BJ (cell line): ENCODE measurements at regions not wholly inside any gene's neighbourhood (a gene's known extent, or its start where the extent isn't known, plus 50 kb on each side); places are given as distances from the start of the nearest gene placed in this dataset.

ENCODE experiments used
- CTCF ChIA-PET: fragments of 350-600 bp; formaldehyde crosslinking; extraction: SDS; loops from one replicate; lab custom pipeline; 2021; ENCODE audit warnings: antibody characterized with exemption, inconsistent platforms; lab: Yijun Ruan, JAX
- POLR2A ChIA-PET: fragments of 300-600 bp; sonication (Branson Sonifier 250); formaldehyde crosslinking; extraction: SDS; loops from one replicate; lab custom pipeline; 2021; ENCODE audit warnings: antibody characterized with exemption; lab: Charles Lee
- DNase-seq: peaks from one replicate; pipeline ENCODE4 v3.0.0-alpha.2; 2011; ENCODE audit warnings: low read depth
- H3K27me3 ChIP-seq: 2 replicates; pipeline ENCODE4 v1.6.0; 2011; ENCODE audit warnings: low read length; ENCODE audit not compliant: control insufficient read depth, insufficient read depth
- H3K36me3 ChIP-seq: 2 replicates; pipeline ENCODE4 v1.5.1; 2011; ENCODE audit warnings: low read length; ENCODE audit not compliant: control insufficient read depth, insufficient read depth
- H3K4me3 ChIP-seq: 2 replicates; pipeline ENCODE4 v1.5.1; 2011; ENCODE audit warnings: low read depth, mild to moderate bottlenecking, control low read depth, low read length
- TF ChIP-seq, protein P1 (sequence below): IDR thresholded peaks from 2 replicates; pipeline ENCODE4 v1.5.1; 2011; ENCODE audit warnings: low read depth, mild to moderate bottlenecking, control low read depth, inconsistent platforms, low read length, moderate library complexity; ENCODE audit not compliant: insufficient read depth

GRCh38 chr9:82745919-82746318 lies 317.0 kb downstream of the RASEF start:
- ChIA-PET CTCF (no interaction called here), POLR2A (no interaction called here)
- no peak for DNase-seq
- H3K27me3 ChIP-seq: no peaks in the 10 kb centered on the region
- H3K36me3 ChIP-seq: no peaks in the 10 kb centered on the region
- no peak overlapping the region for H3K4me3 ChIP-seq
- TF ChIP-seq, protein P1, sequence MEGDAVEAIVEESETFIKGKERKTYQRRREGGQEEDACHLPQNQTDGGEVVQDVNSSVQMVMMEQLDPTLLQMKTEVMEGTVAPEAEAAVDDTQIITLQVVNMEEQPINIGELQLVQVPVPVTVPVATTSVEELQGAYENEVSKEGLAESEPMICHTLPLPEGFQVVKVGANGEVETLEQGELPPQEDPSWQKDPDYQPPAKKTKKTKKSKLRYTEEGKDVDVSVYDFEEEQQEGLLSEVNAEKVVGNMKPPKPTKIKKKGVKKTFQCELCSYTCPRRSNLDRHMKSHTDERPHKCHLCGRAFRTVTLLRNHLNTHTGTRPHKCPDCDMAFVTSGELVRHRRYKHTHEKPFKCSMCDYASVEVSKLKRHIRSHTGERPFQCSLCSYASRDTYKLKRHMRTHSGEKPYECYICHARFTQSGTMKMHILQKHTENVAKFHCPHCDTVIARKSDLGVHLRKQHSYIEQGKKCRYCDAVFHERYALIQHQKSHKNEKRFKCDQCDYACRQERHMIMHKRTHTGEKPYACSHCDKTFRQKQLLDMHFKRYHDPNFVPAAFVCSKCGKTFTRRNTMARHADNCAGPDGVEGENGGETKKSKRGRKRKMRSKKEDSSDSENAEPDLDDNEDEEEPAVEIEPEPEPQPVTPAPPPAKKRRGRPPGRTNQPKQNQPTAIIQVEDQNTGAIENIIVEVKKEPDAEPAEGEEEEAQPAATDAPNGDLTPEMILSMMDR: no peak

- no peak overlapping the region for H3K4me3 ChIP-seq
- ChIA-PET POLR2A (no interaction called here), CTCF (no interaction called here)
- TF ChIP-seq, protein P1: no peak
- no peaks in the 10 kb centered on the region for H3K27me3 ChIP-seq
- DNase-seq: no peak
- no peaks in the 10 kb centered on the region for H3K36me3 ChIP-seq
Measured at GRCh38 chr9:82750411-82750913, 312.5 kb downstream of the RASEF start.

DNA sequence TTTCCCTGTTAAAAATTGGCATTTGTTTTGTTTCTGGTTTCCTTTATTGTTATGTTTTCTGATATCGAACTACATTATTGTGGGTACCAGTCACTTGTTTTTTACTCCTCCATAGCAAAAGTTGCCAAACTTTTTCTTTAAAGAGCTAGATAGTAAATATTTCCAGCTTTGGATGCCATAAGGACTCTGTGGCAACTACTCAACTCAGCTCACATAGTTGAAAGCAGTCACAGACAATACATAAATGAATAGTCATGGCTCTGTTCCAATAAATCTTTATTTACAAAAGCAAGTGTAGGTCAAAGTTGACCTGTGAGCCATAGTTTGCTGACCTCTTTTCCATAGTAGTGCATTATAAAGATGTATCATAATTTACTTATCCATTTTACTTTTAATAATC lies 305.0 kb downstream of the RASEF start:
- ChIA-PET POLR2A (no interaction called here), CTCF (no interaction called here)
- Histone ChIP-seq H3K36me3 (no peaks in the 10 kb centered on the region), H3K4me3 (no peak overlapping the region), H3K27me3 (no peaks in the 10 kb centered on the region)
- TF ChIP-seq, protein P1: no peak
- no peak for DNase-seq

DNA sequence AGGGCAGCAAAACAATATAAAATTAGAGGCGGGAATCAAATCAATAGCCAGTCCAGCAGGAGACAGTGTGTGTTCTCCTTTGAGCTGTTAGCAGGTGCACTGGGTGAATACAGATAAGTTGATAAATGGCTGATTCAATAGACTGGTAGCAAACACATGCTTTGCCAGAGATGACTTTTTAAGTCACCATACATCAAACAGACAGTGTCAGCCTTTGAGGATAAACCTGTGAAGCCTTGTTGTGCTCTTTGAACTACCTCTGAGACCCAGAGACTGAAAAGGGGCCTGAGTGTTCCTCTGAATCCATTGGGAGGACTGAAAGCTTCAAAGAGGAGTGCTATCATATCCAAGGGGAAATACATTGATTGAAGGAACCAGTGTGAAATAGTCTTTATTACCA lies 301.9 kb downstream of the RASEF start:
- H3K4me3 ChIP-seq: no peak overlapping the region
- H3K36me3 ChIP-seq: no peaks in the 10 kb centered on the region
- H3K27me3 ChIP-seq: no peaks in the 10 kb centered on the region
- ChIA-PET CTCF (no interaction called here), POLR2A (no interaction called here)
- DNase-seq: no peak
- TF ChIP-seq, protein P1: no peak

DNA sequence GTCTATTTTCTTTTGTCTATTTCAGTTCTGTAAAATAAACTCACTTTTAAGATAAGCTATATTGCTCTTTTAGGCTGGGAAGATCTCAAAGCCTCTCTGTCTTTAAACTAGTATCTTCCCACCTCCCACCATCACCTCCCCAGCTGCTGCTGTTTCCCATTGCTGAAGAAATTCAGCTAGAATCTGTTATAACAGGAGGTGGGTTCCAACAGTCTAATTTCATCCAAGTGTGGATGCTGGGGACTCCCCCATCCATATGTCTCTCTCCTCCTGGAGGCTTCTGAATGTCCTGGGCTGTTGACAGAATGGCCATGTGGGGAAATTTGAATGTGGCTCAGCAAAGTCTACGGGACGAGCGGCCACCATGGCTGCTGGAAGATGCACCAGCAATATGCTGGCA lies 301.0 kb downstream of the RASEF start:
- TF ChIP-seq, protein P1: no peak
- no peak for DNase-seq
- Histone ChIP-seq H3K4me3 (no peak overlapping the region), H3K27me3 (no peaks in the 10 kb centered on the region), H3K36me3 (no peaks in the 10 kb centered on the region)
- POLR2A ChIA-PET: no interaction called here
- CTCF ChIA-PET: no interaction called here
